IMR-90 (cell line): ENCODE measurements at regions not wholly inside any gene's neighbourhood (a gene's known extent, or its start where the extent isn't known, plus 50 kb on each side); places are given as distances from the start of the nearest gene placed in this dataset.

Experiments
- ATAC-seq: fragments of 200-7000 bp; cut with Tn5 transposase; 2 replicates; pipeline ENCODE4 v1.9.1; 2020; ENCODE audit warnings: low read depth, mild to moderate bottlenecking, moderate library complexity
- BruUV-seq: library from RNA; stranded (reverse); fragments of 400-500 nt; replicated peaks from 2 replicates; lab custom pipeline; 2021; lab: Mats Ljungman, UMichigan
- CTCF ChIA-PET: fragments of 300-600 bp; formaldehyde crosslinking; extraction: SDS; loops from one replicate; lab custom pipeline; 2021; ENCODE audit warnings: antibody characterized with exemption; lab: Yijun Ruan, JAX
- POLR2A ChIA-PET: fragments of 300-600 bp; sonication (Branson Sonifier 250); formaldehyde crosslinking; loops from one replicate; lab custom pipeline; 2022; ENCODE audit warnings: antibody characterized with exemption; ENCODE audit not compliant: unreplicated experiment; lab: Charles Lee
- DNase-seq: peaks from one replicate; pipeline ENCODE4 v3.0.0; 2013
- H2AFZ ChIP-seq: replicated peaks from 2 replicates; pipeline ENCODE3; 2013; ENCODE audit warnings: low read length, mild to moderate bottlenecking; ENCODE audit not compliant: poor library complexity
- H2AK5ac ChIP-seq: 2 replicates; pipeline ENCODE4 v1.6.1; 2013; ENCODE audit warnings: low read depth, low read length, inconsistent platforms
- H2AK9ac ChIP-seq: replicated peaks from 2 replicates; pipeline ENCODE3; 2013; ENCODE audit warnings: mild to moderate bottlenecking, low read depth, low read length, moderate library complexity; ENCODE audit not compliant: poor library complexity
- H2BK120ac ChIP-seq: 2 replicates; pipeline ENCODE4 v1.6.1; 2013; ENCODE audit warnings: low read depth, low read length, inconsistent platforms
- H2BK15ac ChIP-seq: 3 replicates; pipeline ENCODE4 v1.6.1; 2013; ENCODE audit warnings: low read depth, low read length, inconsistent platforms
- H2BK20ac ChIP-seq: 2 replicates; pipeline ENCODE4 v1.6.1; 2013; ENCODE audit warnings: low read depth, mild to moderate bottlenecking, inconsistent platforms, low read length, moderate library complexity
- H2BK5ac ChIP-seq: 2 replicates; pipeline ENCODE4 v1.6.1; 2013; ENCODE audit warnings: mild to moderate bottlenecking, low read depth, low read length, inconsistent platforms; ENCODE audit not compliant: poor library complexity, severe bottlenecking
- H3K14ac ChIP-seq: replicated peaks from 2 replicates; pipeline ENCODE4 v1.6.1; 2013; ENCODE audit warnings: low read depth, low read length, inconsistent platforms
- H3K18ac ChIP-seq: 2 replicates; pipeline ENCODE4 v1.6.1; 2013; ENCODE audit warnings: low read depth, low read length, control low read depth
- H3K23ac ChIP-seq: 2 replicates; pipeline ENCODE4 v1.6.1; 2013; ENCODE audit warnings: low read depth, low read length, inconsistent platforms
- H3K27ac ChIP-seq: 2 replicates; pipeline ENCODE4 v1.5.1; 2013; ENCODE audit warnings: mild to moderate bottlenecking, control low read depth, low read length; ENCODE audit not compliant: insufficient read depth
- H3K27me3 ChIP-seq: 2 replicates; pipeline ENCODE4 v1.6.1; 2013; ENCODE audit warnings: low read length; ENCODE audit not compliant: control insufficient read depth, insufficient read depth
- H3K36me3 ChIP-seq: 2 replicates; pipeline ENCODE4 v1.6.1; 2013; ENCODE audit warnings: low read length, mixed read lengths; ENCODE audit not compliant: control insufficient read depth, insufficient read depth
- H3K4ac ChIP-seq: 2 replicates; pipeline ENCODE4 v1.6.1; 2013; ENCODE audit warnings: low read depth, low read length, inconsistent platforms
- H3K4me1 ChIP-seq: 2 replicates; pipeline ENCODE4 v1.6.1; 2013; ENCODE audit warnings: low read length, mixed read lengths; ENCODE audit not compliant: control insufficient read depth, insufficient read depth
- H3K4me2 ChIP-seq: 2 replicates; pipeline ENCODE4 v1.6.1; 2013; ENCODE audit warnings: low read depth, mild to moderate bottlenecking, control low read depth, low read length, moderate library complexity
- H3K4me3 ChIP-seq: 2 replicates; pipeline ENCODE4 v1.5.1; 2013; ENCODE audit warnings: low read depth, mild to moderate bottlenecking, control low read depth, low read length, moderate library complexity; ENCODE audit not compliant: insufficient read depth
- H3K56ac ChIP-seq: 2 replicates; pipeline ENCODE4 v1.6.1; 2013; ENCODE audit warnings: low read length, inconsistent platforms; ENCODE audit not compliant: insufficient read depth; ENCODE audit errors: extremely low read depth
- H3K79me1 ChIP-seq, 2 experiments: 2 replicates each; pipeline ENCODE4 v1.6.1; 2013; ENCODE audit warnings: low read length in 2 of 2, inconsistent platforms in 1 of 2, low read depth in 1 of 2
- H3K9ac ChIP-seq: 2 replicates; pipeline ENCODE4 v1.6.1; 2013; ENCODE audit warnings: low read depth, low read length, control low read depth
- H3K9me1 ChIP-seq: 2 replicates; pipeline ENCODE4 v1.6.1; 2013; ENCODE audit warnings: low read length, inconsistent platforms; ENCODE audit not compliant: insufficient read depth
- H3K9me3 ChIP-seq: 2 replicates; pipeline ENCODE4 v1.6.1; 2013; ENCODE audit warnings: low read length; ENCODE audit not compliant: control insufficient read depth, insufficient read depth
- H4K20me1 ChIP-seq: 2 replicates; pipeline ENCODE4 v1.6.1; 2013; ENCODE audit warnings: low read length, inconsistent platforms; ENCODE audit not compliant: insufficient read depth
- H4K5ac ChIP-seq: 2 replicates; pipeline ENCODE4 v1.6.1; 2013; ENCODE audit warnings: mild to moderate bottlenecking, low read depth, low read length, control low read depth
- H4K8ac ChIP-seq, 2 experiments: 2 replicates each; pipeline ENCODE4 v1.6.1; 2013; ENCODE audit warnings: low read depth in 2 of 2, low read length in 2 of 2, control low read depth in 1 of 2, inconsistent platforms in 1 of 2
- H4K91ac ChIP-seq: 2 replicates; pipeline ENCODE4 v1.6.1; 2013; ENCODE audit warnings: low read depth, low read length, inconsistent platforms; ENCODE audit not compliant: insufficient read depth
- BHLHE40 ChIP-seq: fragments of 150-350 bp; IDR thresholded peaks from 2 replicates; pipeline ENCODE4 v1.6.1; 2016; ENCODE audit warnings: mild to moderate bottlenecking, low read depth, low read length
- FOS ChIP-seq: fragments of 150-350 bp; IDR thresholded peaks from 2 replicates; pipeline ENCODE4 v1.6.1; 2016; ENCODE audit warnings: low read depth, low read length
- POLR2A ChIP-seq: IDR thresholded peaks from 2 replicates; pipeline ENCODE4 v1.6.1; 2012; ENCODE audit warnings: mild to moderate bottlenecking, low read depth, low read length
- RAD21 ChIP-seq: IDR thresholded peaks from 2 replicates; pipeline ENCODE4 v1.6.1; 2012; ENCODE audit warnings: low read length, improper control_type of control experiment
- WGBS, 2 experiments: methylation state at CpG; one replicate each; pipeline versions ENCODE4 v1.1.5 to v1.1.7; 2013; ENCODE audit warnings: missing lambda C conversion rate in 2 of 2; ENCODE audit not compliant: insufficient read length in 1 of 2; ENCODE audit errors: extremely low coverage in 2 of 2; 5-methylcytosine and 5-hydroxymethylcytosine counted together
- dilution Hi-C: fragments of 300-500 bp; cut with HindIII; formaldehyde crosslinking; loops from one replicate; pipeline ENCODE4 v1.14.3; 2018; ENCODE audit warnings: low sequenced_read_pairs; ENCODE audit not compliant: unreplicated experiment
- in situ Hi-C: fragments of 300-500 bp; cut with MboI; formaldehyde crosslinking; loops from 3 replicates; pipeline ENCODE4 v1.14.3; 2019; ENCODE audit warnings: low sequenced_read_pairs, inconsistent platforms, mixed read lengths
- intact Hi-C: fragments of 100-400 bp; cut with micrococcal nuclease; formaldehyde crosslinking; loops from 2 replicates; pipeline ENCODE4 v1.10.0; 2022

DNA sequence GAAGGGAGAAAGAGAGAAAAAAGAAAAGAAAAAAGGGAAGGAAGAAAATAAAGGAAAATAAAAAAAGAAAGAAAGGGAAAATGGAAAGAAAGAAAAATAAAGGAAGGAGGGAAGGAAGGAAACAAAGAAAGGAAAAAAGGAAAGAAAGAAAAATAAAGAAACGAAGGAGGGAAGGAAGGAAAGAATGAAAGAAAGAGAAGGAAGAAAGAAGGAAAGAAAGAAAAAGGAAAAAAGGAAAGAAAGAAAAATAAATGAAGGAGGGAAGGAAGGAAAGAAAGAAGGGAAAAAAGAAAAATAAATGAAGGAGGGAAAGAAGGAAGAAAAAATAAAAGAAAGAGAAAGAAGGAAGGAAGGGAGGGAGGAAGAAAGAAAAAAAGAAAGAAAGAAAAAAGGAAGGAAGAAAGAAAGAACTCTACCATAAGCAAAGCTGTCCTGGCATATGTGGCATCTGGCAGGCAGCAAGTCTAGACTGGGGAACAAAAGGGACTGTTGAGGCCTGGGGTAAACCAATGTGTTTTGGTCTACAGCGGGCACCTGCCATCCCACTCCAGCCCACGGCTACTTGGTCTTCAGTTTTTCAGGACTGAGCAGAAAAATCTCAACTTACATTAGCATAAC, 86.9 kb downstream of the TFAP2C start:
- dilution Hi-C loops: no loop called here

More for the DNA sequence above, 86.9 kb downstream of the TFAP2C start:
- Histone ChIP-seq H3K4me2 (no peak overlapping the region), H2AK5ac (no peak overlapping the region), H3K4me1 (no peaks in the 10 kb centered on the region), H2AFZ (no peak overlapping the region), H3K27ac (no peak overlapping the region), H3K79me1 (no peaks in the 10 kb centered on the region), H3K9me3 (no peaks in the 10 kb centered on the region), H3K14ac (no peak overlapping the region), H3K27me3 (peaks cover 2% of the 10 kb centered on the region; the same call in 1 of the 2 replicates), H3K56ac (no peak overlapping the region), H3K4ac (no peak overlapping the region), H4K8ac (no peak overlapping the region), H4K5ac (no peak overlapping the region), H2BK20ac (no peak overlapping the region), H3K9ac (no peak overlapping the region), H3K36me3 (no peaks in the 10 kb centered on the region), H2BK120ac (no peak overlapping the region), H2AK9ac (no peak overlapping the region), H4K20me1 (no peaks in the 10 kb centered on the region), H3K9me1 (no peaks in the 10 kb centered on the region), H3K18ac (no peak overlapping the region), H2BK5ac (no peak overlapping the region), H3K4me3 (no peak overlapping the region), H2BK15ac (no peak overlapping the region), H4K91ac (no peak overlapping the region), H3K23ac (no peak overlapping the region)
- POLR2A ChIA-PET: no interaction called here
- intact Hi-C loops: no loop called here
- TF ChIP-seq RAD21 (no peak), BHLHE40 (no peak), POLR2A (no peak), FOS (no peak)
- WGBS, 2 experiments: 47% methylated on average over 3 of the region's 3 CpGs; no CpG with 5 or more reads in 1 of the 2 experiments
- no peak for DNase-seq
- in situ Hi-C loops: no loop called here
- CTCF ChIA-PET: no interaction called here
- ATAC-seq: no peak
- no TSS peak for BruUV-seq
